Body of pancreas (tissue), 4 donors: ENCODE measurements at regions not wholly inside any gene's neighbourhood (a gene's known extent, or its start where the extent isn't known, plus 50 kb on each side); places are given as distances from the start of the nearest gene placed in this dataset.

Experiments used
- CTCF ChIP-seq, 7 experiments: fragments of 450-650 bp in 4 of 7; fragments of 200-600 bp in 3 of 7; sonication (generic) in 3 of 7; IDR thresholded peaks; one replicate each; pipeline ENCODE4 v1.5.1; 2016 to 2019; ENCODE audit warnings: antibody characterized with exemption in 7 of 7
- POLR2A ChIP-seq, 3 donors: fragments of 450-650 bp; IDR thresholded peaks; one replicate each; pipeline ENCODE4 v1.6.1; 2016; ENCODE audit warnings: antibody characterized with exemption in 3 of 3, mild to moderate bottlenecking in 2 of 3

- TF ChIP-seq POLR2A (IDR thresholded peaks at IDR 0.05) (no peak), CTCF (IDR thresholded peaks at IDR 0.05) (no peak)
These were observed 499.7 kb downstream of the EDEM1 start for GRCh38 chr3:5687230-5687629.
